Activated gamma-delta T cell treated with Interleukin-2 at 50 U/mL for 16 hours (primary cell): ENCODE measurements at regions not wholly inside any gene's neighbourhood (a gene's known extent, or its start where the extent isn't known, plus 50 kb on each side); places are given as distances from the start of the nearest gene placed in this dataset.
"Not testable (repeated sequence)": the region's sequence is repeated elsewhere in the genome, so short reads cannot be mapped to it uniquely, and the experiment has no call there.

Experiments used
- DNase-seq: peaks from one replicate; pipeline ENCODE4 v3.0.0-alpha.2; 2020

GRCh38 chr2:211157211-211157610 lies 600.8 kb downstream of the CPS1 start:
- DNase-seq, result no peak

GRCh38 chr2:211157856-211158463 lies 601.6 kb downstream of the CPS1 start:
- peak; percentile 41 for DNase-seq

GRCh38 chr2:211159972-211160371 lies 603.6 kb downstream of the CPS1 start:
- DNase-seq, result no peak

GRCh38 chr2:211161236-211161635 lies 604.8 kb downstream of the CPS1 start:
- no peak for DNase-seq

- DNase-seq, result no peak
These were observed 606.5 kb downstream of the CPS1 start for GRCh38 chr2:211162911-211163310.

- DNase-seq, result no peak
These were observed 614.4 kb downstream of the CPS1 start for GRCh38 chr2:211170843-211171242.

GRCh38 chr2:211174021-211174420 lies 617.6 kb downstream of the CPS1 start:
- DNase-seq, result no peak

- DNase-seq, result no peak
These were observed 618.2 kb downstream of the CPS1 start for GRCh38 chr2:211174631-211175030.

GRCh38 chr2:211175956-211176355 lies 619.6 kb downstream of the CPS1 start:
- no peak for DNase-seq

GRCh38 chr2:211176514-211177141 lies 620.2 kb downstream of the CPS1 start:
- DNase-seq, result no peak

GRCh38 chr2:211181626-211182025 lies 625.2 kb downstream of the CPS1 start:
- no peak for DNase-seq

- DNase-seq, result no peak
These were observed 631.2 kb downstream of the CPS1 start for GRCh38 chr2:211187602-211188001.

- no peak for DNase-seq
These were observed 647.6 kb downstream of the CPS1 start for GRCh38 chr2:211203986-211204385.

- no peak for DNase-seq
These were observed 648.1 kb downstream of the CPS1 start for GRCh38 chr2:211204456-211204855.

- DNase-seq, result no peak
These were observed 648.5 kb downstream of the CPS1 start for GRCh38 chr2:211204902-211205301.

- no peak for DNase-seq
These were observed 649.0 kb downstream of the CPS1 start for GRCh38 chr2:211205358-211205757.

GRCh38 chr2:211205836-211206235 lies 649.4 kb downstream of the CPS1 start:
- no peak for DNase-seq

GRCh38 chr2:211216221-211216620 lies 659.8 kb downstream of the CPS1 start:
- DNase-seq, result no peak

GRCh38 chr2:211219548-211219947 lies 663.1 kb downstream of the CPS1 start:
- DNase-seq, result not testable (repeated sequence)

- DNase-seq, result no peak
These were observed 669.4 kb downstream of the CPS1 start for GRCh38 chr2:211225784-211226183.

GRCh38 chr2:211228559-211228958 lies 672.2 kb downstream of the CPS1 start:
- no peak for DNase-seq

GRCh38 chr2:211237586-211238275 lies 681.3 kb downstream of the CPS1 start:
- no peak for DNase-seq

GRCh38 chr2:211241891-211242290 lies 685.5 kb downstream of the CPS1 start:
- DNase-seq, result no peak

- DNase-seq, result no peak
These were observed 691.4 kb downstream of the CPS1 start for GRCh38 chr2:211247751-211248150.
